Lower leg skin (tissue), 3 donors: ENCODE measurements at regions not wholly inside any gene's neighbourhood (a gene's known extent, or its start where the extent isn't known, plus 50 kb on each side); places are given as distances from the start of the nearest gene placed in this dataset.

Source experiments
- CTCF ChIP-seq, 3 donors: fragments of 450-650 bp; IDR thresholded peaks; one replicate each; pipeline ENCODE4 v1.5.1; 2016; ENCODE audit warnings: antibody characterized with exemption in 3 of 3, mild to moderate bottlenecking in 3 of 3, moderate library complexity in 2 of 3
- POLR2A ChIP-seq, 2 donors: fragments of 450-650 bp; IDR thresholded peaks; one replicate each; pipeline ENCODE4 v1.6.1; 2016 to 2017; ENCODE audit warnings: antibody characterized with exemption in 2 of 2, mild to moderate bottlenecking in 1 of 2, moderate library complexity in 1 of 2

GRCh38 chr18:25725501-25725900 is 364.9 kb downstream of the SS18 start:
- no peak for TF ChIP-seq CTCF (IDR thresholded peaks at IDR 0.05)
- no peak for TF ChIP-seq POLR2A (IDR thresholded peaks at IDR 0.05)
